IMR-90 (cell line): ENCODE measurements at regions not wholly inside any gene's neighbourhood (a gene's known extent, or its start where the extent isn't known, plus 50 kb on each side); places are given as distances from the start of the nearest gene placed in this dataset.

Experiments
- ATAC-seq: fragments of 200-7000 bp; cut with Tn5 transposase; 2 replicates; pipeline ENCODE4 v1.9.1; 2020; ENCODE audit warnings: low read depth, mild to moderate bottlenecking, moderate library complexity
- BruUV-seq: library from RNA; stranded (reverse); fragments of 400-500 nt; replicated peaks from 2 replicates; lab custom pipeline; 2021; lab: Mats Ljungman, UMichigan
- CTCF ChIA-PET: fragments of 300-600 bp; formaldehyde crosslinking; extraction: SDS; loops from one replicate; lab custom pipeline; 2021; ENCODE audit warnings: antibody characterized with exemption; lab: Yijun Ruan, JAX
- POLR2A ChIA-PET: fragments of 300-600 bp; sonication (Branson Sonifier 250); formaldehyde crosslinking; loops from one replicate; lab custom pipeline; 2022; ENCODE audit warnings: antibody characterized with exemption; ENCODE audit not compliant: unreplicated experiment; lab: Charles Lee
- DNase-seq: peaks from one replicate; pipeline ENCODE4 v3.0.0; 2013
- H2AFZ ChIP-seq: replicated peaks from 2 replicates; pipeline ENCODE3; 2013; ENCODE audit warnings: low read length, mild to moderate bottlenecking; ENCODE audit not compliant: poor library complexity
- H2AK5ac ChIP-seq: 2 replicates; pipeline ENCODE4 v1.6.1; 2013; ENCODE audit warnings: low read depth, low read length, inconsistent platforms
- H2AK9ac ChIP-seq: replicated peaks from 2 replicates; pipeline ENCODE3; 2013; ENCODE audit warnings: mild to moderate bottlenecking, low read depth, low read length, moderate library complexity; ENCODE audit not compliant: poor library complexity
- H2BK120ac ChIP-seq: 2 replicates; pipeline ENCODE4 v1.6.1; 2013; ENCODE audit warnings: low read depth, low read length, inconsistent platforms
- H2BK15ac ChIP-seq: 3 replicates; pipeline ENCODE4 v1.6.1; 2013; ENCODE audit warnings: low read depth, low read length, inconsistent platforms
- H2BK20ac ChIP-seq: 2 replicates; pipeline ENCODE4 v1.6.1; 2013; ENCODE audit warnings: low read depth, mild to moderate bottlenecking, inconsistent platforms, low read length, moderate library complexity
- H2BK5ac ChIP-seq: 2 replicates; pipeline ENCODE4 v1.6.1; 2013; ENCODE audit warnings: mild to moderate bottlenecking, low read depth, low read length, inconsistent platforms; ENCODE audit not compliant: poor library complexity, severe bottlenecking
- H3K14ac ChIP-seq: replicated peaks from 2 replicates; pipeline ENCODE4 v1.6.1; 2013; ENCODE audit warnings: low read depth, low read length, inconsistent platforms
- H3K18ac ChIP-seq: 2 replicates; pipeline ENCODE4 v1.6.1; 2013; ENCODE audit warnings: low read depth, low read length, control low read depth
- H3K23ac ChIP-seq: 2 replicates; pipeline ENCODE4 v1.6.1; 2013; ENCODE audit warnings: low read depth, low read length, inconsistent platforms
- H3K27ac ChIP-seq: 2 replicates; pipeline ENCODE4 v1.5.1; 2013; ENCODE audit warnings: mild to moderate bottlenecking, control low read depth, low read length; ENCODE audit not compliant: insufficient read depth
- H3K27me3 ChIP-seq: 2 replicates; pipeline ENCODE4 v1.6.1; 2013; ENCODE audit warnings: low read length; ENCODE audit not compliant: control insufficient read depth, insufficient read depth
- H3K36me3 ChIP-seq: 2 replicates; pipeline ENCODE4 v1.6.1; 2013; ENCODE audit warnings: low read length, mixed read lengths; ENCODE audit not compliant: control insufficient read depth, insufficient read depth
- H3K4ac ChIP-seq: 2 replicates; pipeline ENCODE4 v1.6.1; 2013; ENCODE audit warnings: low read depth, low read length, inconsistent platforms
- H3K4me1 ChIP-seq: 2 replicates; pipeline ENCODE4 v1.6.1; 2013; ENCODE audit warnings: low read length, mixed read lengths; ENCODE audit not compliant: control insufficient read depth, insufficient read depth
- H3K4me2 ChIP-seq: 2 replicates; pipeline ENCODE4 v1.6.1; 2013; ENCODE audit warnings: low read depth, mild to moderate bottlenecking, control low read depth, low read length, moderate library complexity
- H3K4me3 ChIP-seq: 2 replicates; pipeline ENCODE4 v1.5.1; 2013; ENCODE audit warnings: low read depth, mild to moderate bottlenecking, control low read depth, low read length, moderate library complexity; ENCODE audit not compliant: insufficient read depth
- H3K56ac ChIP-seq: 2 replicates; pipeline ENCODE4 v1.6.1; 2013; ENCODE audit warnings: low read length, inconsistent platforms; ENCODE audit not compliant: insufficient read depth; ENCODE audit errors: extremely low read depth
- H3K79me1 ChIP-seq, 2 experiments: 2 replicates each; pipeline ENCODE4 v1.6.1; 2013; ENCODE audit warnings: low read length in 2 of 2, inconsistent platforms in 1 of 2, low read depth in 1 of 2
- H3K9ac ChIP-seq: 2 replicates; pipeline ENCODE4 v1.6.1; 2013; ENCODE audit warnings: low read depth, low read length, control low read depth
- H3K9me1 ChIP-seq: 2 replicates; pipeline ENCODE4 v1.6.1; 2013; ENCODE audit warnings: low read length, inconsistent platforms; ENCODE audit not compliant: insufficient read depth
- H3K9me3 ChIP-seq: 2 replicates; pipeline ENCODE4 v1.6.1; 2013; ENCODE audit warnings: low read length; ENCODE audit not compliant: control insufficient read depth, insufficient read depth
- H4K20me1 ChIP-seq: 2 replicates; pipeline ENCODE4 v1.6.1; 2013; ENCODE audit warnings: low read length, inconsistent platforms; ENCODE audit not compliant: insufficient read depth
- H4K5ac ChIP-seq: 2 replicates; pipeline ENCODE4 v1.6.1; 2013; ENCODE audit warnings: mild to moderate bottlenecking, low read depth, low read length, control low read depth
- H4K8ac ChIP-seq, 2 experiments: 2 replicates each; pipeline ENCODE4 v1.6.1; 2013; ENCODE audit warnings: low read depth in 2 of 2, low read length in 2 of 2, control low read depth in 1 of 2, inconsistent platforms in 1 of 2
- H4K91ac ChIP-seq: 2 replicates; pipeline ENCODE4 v1.6.1; 2013; ENCODE audit warnings: low read depth, low read length, inconsistent platforms; ENCODE audit not compliant: insufficient read depth
- BHLHE40 ChIP-seq: fragments of 150-350 bp; IDR thresholded peaks from 2 replicates; pipeline ENCODE4 v1.6.1; 2016; ENCODE audit warnings: mild to moderate bottlenecking, low read depth, low read length
- CEBPB ChIP-seq: IDR thresholded peaks from 2 replicates; pipeline ENCODE4 v1.6.1; 2012; ENCODE audit warnings: low read depth, low read length, improper control_type of control experiment
- CHD1 ChIP-seq: IDR thresholded peaks from 2 replicates; pipeline ENCODE4 v1.6.1; 2012; ENCODE audit warnings: low read depth, low read length, improper control_type of control experiment
- CTCF ChIP-seq: conservative IDR thresholded peaks from 2 replicates; pipeline ENCODE4 v1.5.1; 2012; ENCODE audit warnings: mild to moderate bottlenecking, low read depth, low read length, improper control_type of control experiment
- ELK1 ChIP-seq: fragments of 150-350 bp; IDR thresholded peaks from 2 replicates; pipeline ENCODE4 v1.6.1; 2016; ENCODE audit warnings: low read depth, mild to moderate bottlenecking, low read length, moderate library complexity, borderline replicate concordance
- FOS ChIP-seq: fragments of 150-350 bp; IDR thresholded peaks from 2 replicates; pipeline ENCODE4 v1.6.1; 2016; ENCODE audit warnings: low read depth, low read length
- MAFK ChIP-seq: IDR thresholded peaks from 2 replicates; pipeline ENCODE4 v1.6.1; 2012; ENCODE audit warnings: low read depth, low read length, improper control_type of control experiment
- MAZ ChIP-seq: IDR thresholded peaks from 2 replicates; pipeline ENCODE4 v1.6.1; 2012; ENCODE audit warnings: low read depth, mild to moderate bottlenecking, low read length, improper control_type of control experiment, moderate library complexity, borderline replicate concordance
- MXI1 ChIP-seq: IDR thresholded peaks from 2 replicates; pipeline ENCODE4 v1.6.1; 2012; ENCODE audit warnings: low read depth, mild to moderate bottlenecking, low read length, moderate library complexity, borderline replicate concordance
- NFE2L2 ChIP-seq: fragments of 150-350 bp; IDR thresholded peaks from 2 replicates; pipeline ENCODE4 v1.6.1; 2016; ENCODE audit warnings: low read depth, mild to moderate bottlenecking, low read length
- POLR2A ChIP-seq: IDR thresholded peaks from 2 replicates; pipeline ENCODE4 v1.6.1; 2012; ENCODE audit warnings: mild to moderate bottlenecking, low read depth, low read length
- RAD21 ChIP-seq: IDR thresholded peaks from 2 replicates; pipeline ENCODE4 v1.6.1; 2012; ENCODE audit warnings: low read length, improper control_type of control experiment
- RCOR1 ChIP-seq: IDR thresholded peaks from 2 replicates; pipeline ENCODE4 v1.6.1; 2012; ENCODE audit warnings: mild to moderate bottlenecking, low read length, improper control_type of control experiment; ENCODE audit not compliant: insufficient replicate concordance
- RFX5 ChIP-seq: IDR thresholded peaks from 2 replicates; pipeline ENCODE4 v1.8.0; 2012; ENCODE audit warnings: low read depth, mild to moderate bottlenecking, low read length, moderate library complexity
- SMC3 ChIP-seq: fragments of 150-350 bp; IDR thresholded peaks from 2 replicates; pipeline ENCODE4 v1.6.1; 2016; ENCODE audit warnings: low read depth, mild to moderate bottlenecking, antibody characterized with exemption, low read length, moderate library complexity
- USF2 ChIP-seq: fragments of 150-350 bp; IDR thresholded peaks from 2 replicates; pipeline ENCODE4 v1.6.1; 2017; ENCODE audit warnings: mild to moderate bottlenecking, antibody characterized with exemption, low read length, low read depth
- WGBS, 2 experiments: methylation state at CpG; one replicate each; pipeline versions ENCODE4 v1.1.5 to v1.1.7; 2013; ENCODE audit warnings: missing lambda C conversion rate in 2 of 2; ENCODE audit not compliant: insufficient read length in 1 of 2; ENCODE audit errors: extremely low coverage in 2 of 2; 5-methylcytosine and 5-hydroxymethylcytosine counted together
- dilution Hi-C: fragments of 300-500 bp; cut with HindIII; formaldehyde crosslinking; loops from one replicate; pipeline ENCODE4 v1.14.3; 2018; ENCODE audit warnings: low sequenced_read_pairs; ENCODE audit not compliant: unreplicated experiment
- in situ Hi-C: fragments of 300-500 bp; cut with MboI; formaldehyde crosslinking; loops from 3 replicates; pipeline ENCODE4 v1.14.3; 2019; ENCODE audit warnings: low sequenced_read_pairs, inconsistent platforms, mixed read lengths
- intact Hi-C: fragments of 100-400 bp; cut with micrococcal nuclease; formaldehyde crosslinking; loops from 2 replicates; pipeline ENCODE4 v1.10.0; 2022

DNA sequence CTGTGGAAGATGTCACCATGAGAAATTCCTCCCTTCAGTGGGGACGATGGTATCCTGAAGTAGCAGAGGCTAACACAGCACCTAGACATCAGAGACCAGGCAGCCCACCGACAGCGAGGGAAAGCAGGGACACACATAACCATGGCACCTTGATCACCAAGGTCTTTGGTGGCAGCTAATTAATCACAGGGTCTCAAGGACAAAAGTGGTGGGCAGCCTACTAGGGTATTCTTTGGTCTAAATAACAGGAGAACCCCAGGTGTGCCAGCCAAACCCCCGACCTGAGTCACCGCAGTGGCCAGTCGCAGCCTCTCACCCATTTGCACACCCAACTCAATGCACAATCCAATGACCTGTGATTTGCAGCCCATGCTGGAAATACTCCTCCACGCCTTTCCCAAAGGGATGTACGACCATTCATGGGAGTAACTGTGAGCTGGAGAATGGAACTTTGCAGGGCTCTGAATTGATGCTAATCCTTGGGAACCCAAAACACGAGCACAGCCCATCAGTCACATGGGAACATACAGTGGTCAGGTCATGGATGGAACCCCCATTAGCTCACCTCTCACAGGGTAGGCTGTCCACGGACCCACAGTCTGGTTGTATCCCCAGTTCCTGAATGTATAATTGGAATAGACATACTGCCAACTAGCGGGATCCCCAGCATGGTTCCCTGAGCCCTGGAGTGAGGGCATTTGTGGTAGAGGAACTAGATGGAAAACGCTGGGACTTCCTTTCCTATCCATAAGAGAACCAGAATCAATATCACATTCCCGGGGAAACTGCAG lies 58.7 kb upstream of the C14orf180 start:
- no peak overlapping the region for H4K8ac ChIP-seq
- no TSS peak for BruUV-seq
- no peak overlapping the region for H3K14ac ChIP-seq
- dilution Hi-C loops, result no loop called here
- H3K4me3 ChIP-seq, result no peak overlapping the region
- no peak overlapping the region for H3K23ac ChIP-seq
- H3K4ac ChIP-seq, result no peak overlapping the region
- H3K9ac ChIP-seq, result no peak overlapping the region
- H2BK5ac ChIP-seq, result no peak overlapping the region
- no peaks in the 10 kb centered on the region for H3K4me1 ChIP-seq
- ChIA-PET CTCF (no interaction called here), POLR2A (no interaction called here)
- H3K9me1 ChIP-seq, result no peaks in the 10 kb centered on the region
- no peak overlapping the region for H3K4me2 ChIP-seq
- H4K20me1 ChIP-seq, result no peaks in the 10 kb centered on the region
- 80% methylated on average over 2 of the region's 13 CpGs; no CpG with 5 or more reads in 1 of the 2 experiments for WGBS, 2 experiments
- H2AK5ac ChIP-seq, result no peak overlapping the region
- no peaks in the 10 kb centered on the region for H3K36me3 ChIP-seq
- H3K56ac ChIP-seq, result no peak overlapping the region
- in situ Hi-C loops, result no loop called here
- intact Hi-C loops, result no loop called here
- no peaks in the 10 kb centered on the region for H3K27me3 ChIP-seq
- H3K9me3 ChIP-seq, result peaks cover 31% of the 10 kb centered on the region
- DNase-seq, result no peak
- no peak overlapping the region for H2BK15ac ChIP-seq
- no peak overlapping the region for H3K18ac ChIP-seq
- no peak overlapping the region for H3K27ac ChIP-seq
- H2AK9ac ChIP-seq, result no peak overlapping the region
- no peak for ATAC-seq
- no peaks in the 10 kb centered on the region for H3K79me1 ChIP-seq
- H2BK20ac ChIP-seq, result no peak overlapping the region
- no peak overlapping the region for H2AFZ ChIP-seq
- no peak for TF ChIP-seq MXI1
- no peak for TF ChIP-seq MAZ
- no peak for TF ChIP-seq BHLHE40
- TF ChIP-seq ELK1, result no peak
- no peak for TF ChIP-seq USF2
- no peak for TF ChIP-seq RFX5
- no peak for TF ChIP-seq CTCF
- no peak for TF ChIP-seq MAFK
- TF ChIP-seq NFE2L2, result no peak
- TF ChIP-seq RCOR1, result no peak
- no peak for TF ChIP-seq RAD21
- no peak for TF ChIP-seq FOS
- TF ChIP-seq CHD1, result no peak
- TF ChIP-seq CEBPB, result no peak
- no peak for TF ChIP-seq SMC3
- no peak for TF ChIP-seq POLR2A
- no peak overlapping the region for H4K5ac ChIP-seq
- no peak overlapping the region for H4K91ac ChIP-seq
- no peak overlapping the region for H2BK120ac ChIP-seq
